Loucy (cell line): ENCODE measurements at regions not wholly inside any gene's neighbourhood (a gene's known extent, or its start where the extent isn't known, plus 50 kb on each side); places are given as distances from the start of the nearest gene placed in this dataset.

Source experiments
- CTCF ChIP-seq: fragments of 200-600 bp; sonication (generic); conservative IDR thresholded peaks from 2 replicates; pipeline ENCODE4 v1.5.1; 2014; ENCODE audit warnings: mild to moderate bottlenecking, antibody characterized with exemption, low read length
- EZH2phosphoT487 ChIP-seq: fragments of 200-600 bp; IDR thresholded peaks from 2 replicates; pipeline ENCODE4 v1.6.1; 2018; ENCODE audit warnings: antibody characterized with exemption, mild to moderate bottlenecking, moderate library complexity, borderline replicate concordance

DNA sequence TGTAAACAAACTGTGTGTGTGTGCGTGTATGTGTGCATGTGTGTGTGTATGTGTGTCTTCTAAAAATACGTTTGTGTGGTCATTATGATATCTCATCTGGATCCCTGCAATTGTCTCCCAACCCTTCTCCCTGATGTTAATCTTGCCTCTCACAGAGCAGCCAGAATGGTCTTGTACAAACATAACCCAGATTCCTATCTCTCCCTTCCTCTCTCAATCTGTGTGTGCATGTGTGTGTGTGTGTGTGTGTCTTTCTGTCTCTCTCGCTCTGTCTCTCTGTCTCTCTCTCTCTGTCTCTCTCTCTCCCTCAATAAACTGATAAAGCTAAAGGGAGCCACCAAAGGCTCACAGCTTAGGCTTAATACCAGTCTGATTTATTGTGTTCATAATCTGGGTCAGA lies 210.8 kb downstream of the PAX3 start:
- TF ChIP-seq CTCF (no peak), EZH2phosphoT487 (no peak)
